ENCODE measurements at regions not wholly inside any gene's neighbourhood (a gene's known extent, or its start where the extent isn't known, plus 50 kb on each side); places are given as distances from the start of the nearest gene placed in this dataset.
A peak's percentile ranks its signal among the peaks of the same experiment; 100 is the strongest.

DNA sequence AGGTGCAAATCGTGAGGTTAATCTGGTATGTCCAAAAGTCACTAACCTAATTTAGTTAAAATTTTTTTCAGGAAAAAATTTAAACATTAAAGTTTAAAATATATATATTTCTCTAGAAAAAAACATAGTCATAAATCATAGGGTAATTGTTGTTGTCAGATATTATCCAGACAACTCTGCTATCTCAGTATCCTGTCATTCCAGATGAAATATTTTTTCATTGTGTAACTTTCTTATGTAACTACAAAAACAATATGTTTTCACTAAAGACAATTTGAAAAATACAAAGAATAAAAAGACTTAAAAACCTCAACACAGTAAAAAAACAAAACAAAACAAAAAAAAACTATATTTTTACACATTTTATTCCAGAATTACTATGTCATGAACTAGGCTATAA lies 57.6 kb downstream of the TENT5A start:
- DNase-seq = no peak

DNA sequence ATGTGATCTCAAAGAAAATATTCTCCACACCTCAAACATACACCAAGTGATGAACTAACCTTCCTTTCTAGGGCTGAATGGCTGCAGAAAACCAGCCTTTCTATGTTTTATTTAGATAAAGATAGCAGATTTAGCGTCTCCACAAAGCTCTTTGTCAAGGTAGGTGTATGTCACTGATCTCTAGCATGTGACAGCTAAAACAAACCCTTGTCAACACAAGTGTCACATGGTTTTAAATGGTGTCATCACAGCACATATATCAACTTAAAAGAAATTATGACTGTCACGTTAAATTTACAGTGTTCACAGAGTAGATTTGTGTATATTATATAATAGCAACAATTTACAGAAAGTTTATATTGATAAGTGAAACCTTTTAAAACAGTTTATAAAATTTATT lies 58.3 kb downstream of the TENT5A start:
- DNase-seq = no peak

DNA sequence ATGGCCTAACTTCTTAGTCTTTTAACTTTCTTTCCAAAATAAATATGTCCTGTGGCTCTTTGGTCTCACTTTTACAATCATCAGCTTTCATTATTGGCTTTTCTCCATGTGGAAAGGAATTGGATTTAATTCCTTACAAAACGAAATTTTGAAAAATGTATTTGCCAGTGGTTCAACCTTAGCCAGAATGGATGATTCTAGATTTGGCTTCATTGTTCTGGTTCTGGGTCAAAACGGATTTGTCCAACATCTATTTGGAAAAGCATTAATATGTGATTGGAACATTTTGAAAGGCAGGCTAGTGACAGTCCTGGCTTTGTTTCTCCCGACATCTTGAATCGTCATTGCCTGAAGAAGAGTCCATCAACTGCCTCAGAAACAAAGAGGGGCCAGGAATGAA lies 59.2 kb downstream of the TENT5A start:
- no peak for DNase-seq

DNA sequence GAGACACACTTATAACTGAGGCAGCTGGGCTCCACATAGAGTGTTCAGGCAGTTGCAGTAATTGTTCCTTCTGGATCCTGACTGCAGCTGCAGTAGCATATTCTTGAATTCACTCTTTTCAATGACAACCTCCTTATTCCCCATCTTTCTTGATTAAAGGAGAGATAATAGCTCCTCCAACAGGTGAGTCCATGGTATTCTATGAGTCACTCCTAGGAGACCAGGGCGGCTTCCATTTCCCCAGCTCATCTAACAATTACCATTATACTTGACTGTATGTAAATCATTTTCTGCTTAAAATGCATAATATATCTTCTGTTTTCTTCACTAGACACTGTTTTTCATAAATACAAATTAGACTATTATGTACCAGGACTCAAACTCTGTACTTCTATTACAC lies 62.4 kb downstream of the TENT5A start:
- no peak for DNase-seq

DNA sequence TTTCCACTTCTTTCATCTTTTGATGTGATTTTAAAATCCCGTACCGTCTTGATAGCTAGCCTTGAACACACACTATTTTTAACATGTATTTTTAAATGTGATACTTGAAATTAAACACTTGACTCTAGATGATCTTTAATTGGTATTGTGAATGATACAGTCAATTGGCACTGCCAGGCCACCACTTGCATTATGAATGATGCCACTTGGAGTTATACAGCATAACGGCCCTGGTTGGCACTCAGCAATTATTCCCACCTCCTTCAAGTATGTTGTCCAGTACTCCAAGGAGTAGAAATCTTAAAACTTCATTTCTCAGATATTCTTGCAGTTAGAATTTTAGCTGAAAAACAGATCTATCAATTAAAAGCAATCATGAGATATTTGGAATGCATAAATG lies 62.9 kb downstream of the TENT5A start:
- DNase-seq = no peak

DNA sequence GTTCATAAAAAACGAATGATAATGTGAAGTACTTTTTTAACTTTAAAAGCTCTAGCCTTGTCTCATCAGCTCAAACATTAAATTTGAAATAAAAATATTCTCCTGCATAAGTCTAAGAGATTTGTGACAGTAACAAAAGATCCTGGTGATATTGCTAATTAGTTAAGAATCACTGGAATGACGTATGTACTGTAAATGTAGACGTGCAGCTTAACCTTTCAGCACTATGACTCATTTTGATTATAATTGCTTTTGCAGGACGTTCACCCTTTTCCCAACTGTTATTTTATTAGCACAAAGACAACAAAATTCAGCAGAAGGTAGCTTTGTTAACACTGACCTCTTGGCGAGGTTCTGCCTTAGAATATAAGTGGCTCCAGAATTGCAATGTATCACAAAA lies 68.6 kb downstream of the TENT5A start:
- no peak for DNase-seq

DNA sequence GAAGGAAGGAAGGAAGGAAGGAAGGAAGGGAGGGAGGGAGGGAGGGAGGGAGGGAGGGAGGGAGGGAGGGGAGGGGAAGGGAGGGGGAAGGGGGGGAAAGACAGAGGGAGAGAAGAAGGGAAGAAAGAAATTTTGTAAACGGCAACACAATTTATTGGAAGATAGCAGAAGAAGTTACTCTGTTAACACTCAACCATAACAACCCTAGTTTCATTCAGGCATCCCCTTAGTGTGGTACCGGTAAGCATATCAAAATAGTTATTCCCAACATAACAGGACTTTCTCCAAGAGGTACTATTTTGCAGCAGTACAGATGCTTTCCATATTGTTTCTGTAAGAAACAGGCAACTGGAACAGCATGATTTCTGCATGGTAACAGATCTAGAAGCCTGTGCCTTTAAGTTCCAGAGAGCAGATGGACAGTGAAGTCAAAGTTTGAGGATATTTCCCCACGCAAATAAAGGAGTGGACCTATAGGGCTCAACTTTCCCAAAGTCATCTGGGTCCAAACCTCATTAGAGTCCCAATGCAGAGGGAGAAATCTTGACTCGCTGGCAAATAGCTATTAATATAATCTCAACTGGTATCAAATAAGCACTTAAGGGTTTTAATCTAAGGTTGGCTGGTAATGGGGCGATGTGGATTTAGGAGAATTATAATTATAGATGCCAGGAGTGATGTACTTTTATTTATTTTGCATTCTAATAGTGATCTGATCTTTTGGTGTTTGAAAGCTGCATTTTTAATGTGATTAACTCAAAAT lies 69.4 kb downstream of the TENT5A start:
- no peak for DNase-seq

DNA sequence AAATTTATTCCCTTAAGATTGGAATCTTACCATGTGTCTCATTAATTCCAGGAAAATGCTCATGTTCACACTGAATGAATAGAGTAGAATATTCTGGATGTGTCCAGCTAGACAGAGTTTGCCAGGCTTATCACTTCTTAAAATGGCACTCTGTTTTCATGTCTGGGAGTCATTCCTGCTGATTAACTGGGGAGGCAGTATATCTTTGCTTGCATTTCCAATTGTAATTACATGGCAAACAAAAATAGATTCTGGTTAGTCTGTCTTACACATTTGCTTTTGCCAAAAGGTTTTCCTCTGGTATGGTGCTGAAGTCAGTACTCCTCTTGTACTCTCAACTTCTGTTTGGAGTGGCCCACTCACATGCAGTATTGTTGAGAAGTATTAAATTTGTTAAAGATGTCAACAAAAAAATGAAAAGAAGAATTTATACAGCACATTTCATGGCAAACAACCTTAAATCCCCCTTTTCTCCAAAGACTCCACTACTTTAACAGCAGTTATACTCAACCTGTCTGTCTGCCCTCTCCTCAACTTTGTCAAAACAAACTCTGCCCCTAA lies 70.2 kb downstream of the TENT5A start:
- DNase-seq = no peak

DNA sequence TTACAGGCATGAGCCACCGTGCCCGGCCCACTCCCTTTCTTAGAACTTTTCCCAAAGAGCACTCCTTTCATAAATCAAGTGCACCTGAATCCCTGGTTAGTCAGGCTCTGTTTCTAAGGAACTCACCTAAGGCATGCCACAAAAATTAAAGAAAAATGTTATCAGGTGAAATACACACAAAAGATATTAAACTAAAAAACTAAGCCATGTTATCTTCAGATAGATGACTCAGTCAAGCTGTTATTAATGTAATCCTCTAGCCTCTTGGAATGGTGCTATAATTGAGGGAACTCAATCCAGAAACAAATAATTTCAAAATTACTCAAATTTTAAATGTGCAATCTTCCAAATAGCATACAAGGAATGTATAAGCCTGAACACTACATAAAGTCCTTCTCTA lies 83.0 kb downstream of the TENT5A start:
- DNase-seq = no peak

DNA sequence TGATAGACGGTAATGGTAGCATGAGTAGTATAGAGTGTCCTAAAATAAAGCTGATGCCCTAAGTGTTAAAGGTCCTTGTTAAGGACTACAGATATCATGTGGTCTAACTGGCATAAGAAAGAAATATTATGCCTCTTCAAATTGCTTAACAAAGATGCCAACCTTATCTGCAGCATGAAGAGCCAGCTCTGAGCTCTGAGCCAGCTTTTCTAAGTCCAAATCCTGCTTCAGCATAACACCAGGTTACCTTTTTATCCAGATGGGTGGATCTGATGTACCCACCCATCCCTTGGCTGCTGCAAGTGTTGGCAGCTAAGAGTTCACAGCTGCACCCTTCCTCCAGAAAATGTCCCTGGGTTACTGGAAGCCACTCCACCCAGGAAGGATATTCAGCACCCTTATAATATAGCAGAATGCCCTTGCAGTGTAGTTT lies 83.8 kb downstream of the TENT5A start:
- DNase-seq = no peak

DNA sequence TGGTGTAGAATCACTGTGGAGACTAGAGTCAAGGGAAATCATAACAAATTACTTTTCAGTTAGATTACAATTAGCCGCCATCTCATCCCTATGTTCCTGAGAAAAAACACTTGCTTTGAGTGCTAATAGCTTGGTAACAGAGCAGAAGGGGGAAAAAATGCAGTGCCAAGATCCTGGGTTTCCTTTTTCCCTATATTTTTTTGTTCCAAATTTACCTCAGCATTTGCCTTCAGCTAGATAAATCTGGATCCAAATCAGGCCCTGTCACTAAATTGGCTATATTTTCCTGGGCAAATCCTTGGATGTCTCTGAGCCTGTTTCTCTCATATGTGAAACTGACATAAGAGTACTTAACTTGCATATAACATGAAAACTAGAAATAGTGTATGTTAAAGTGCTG lies 86.0 kb downstream of the TENT5A start:
- no peak for DNase-seq

DNA sequence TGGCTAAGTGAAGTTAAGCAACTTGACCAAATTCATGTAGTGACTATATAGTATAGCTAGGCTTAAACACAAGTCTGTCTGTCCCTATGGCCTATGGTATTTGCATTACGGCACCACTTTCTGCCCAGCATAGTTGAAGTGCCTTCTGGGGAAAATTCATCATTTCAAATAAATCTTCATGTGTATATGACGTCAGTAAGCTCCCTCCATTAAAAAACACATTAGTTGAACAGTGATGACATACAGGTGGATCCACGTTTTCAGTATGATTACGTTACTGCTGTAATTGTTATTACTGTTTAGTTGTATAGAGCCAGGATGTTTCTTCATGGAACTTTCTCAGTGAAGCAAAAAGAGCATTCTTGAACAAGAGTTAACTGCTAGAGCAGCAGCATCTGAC lies 96.2 kb downstream of the TENT5A start:
- DNase-seq = no peak

DNA sequence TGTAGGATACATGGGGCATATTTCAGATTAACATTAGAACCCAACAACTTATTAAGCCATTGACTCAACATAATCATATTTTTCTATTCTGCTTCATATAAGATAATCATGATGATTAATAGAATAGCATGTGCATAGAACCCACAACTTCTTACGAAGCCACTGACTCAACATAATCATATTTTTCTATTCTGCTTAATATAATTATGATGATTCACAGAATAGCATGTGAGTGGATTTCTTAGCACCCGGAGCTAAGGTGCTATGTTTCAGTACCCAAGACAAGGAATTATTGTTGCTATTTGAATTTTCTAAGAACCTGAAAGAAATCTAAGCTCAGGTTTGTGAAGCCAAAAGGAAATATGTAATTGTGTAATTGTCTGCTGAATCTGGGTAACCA lies 96.8 kb downstream of the TENT5A start:
- DNase-seq = no peak

DNA sequence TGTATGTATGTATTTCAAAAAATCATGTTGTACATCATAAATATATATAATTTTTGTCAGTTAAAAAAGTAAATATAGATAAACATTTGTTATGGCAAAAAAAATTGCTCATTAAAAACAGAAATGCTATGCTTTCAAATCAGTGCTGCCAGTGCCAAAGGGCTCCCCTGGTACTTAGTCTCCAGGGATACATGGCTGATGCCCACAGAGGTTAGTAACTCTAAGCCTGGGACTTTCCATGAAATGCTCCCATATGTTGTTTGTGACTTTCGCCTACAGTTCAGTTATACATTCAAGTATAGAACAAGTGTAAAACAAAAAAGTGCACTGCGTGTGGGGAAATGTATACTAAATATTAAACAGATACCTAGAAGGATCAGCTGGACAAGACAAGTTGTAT lies 104.0 kb downstream of the TENT5A start:
- DNase-seq = no peak

DNA sequence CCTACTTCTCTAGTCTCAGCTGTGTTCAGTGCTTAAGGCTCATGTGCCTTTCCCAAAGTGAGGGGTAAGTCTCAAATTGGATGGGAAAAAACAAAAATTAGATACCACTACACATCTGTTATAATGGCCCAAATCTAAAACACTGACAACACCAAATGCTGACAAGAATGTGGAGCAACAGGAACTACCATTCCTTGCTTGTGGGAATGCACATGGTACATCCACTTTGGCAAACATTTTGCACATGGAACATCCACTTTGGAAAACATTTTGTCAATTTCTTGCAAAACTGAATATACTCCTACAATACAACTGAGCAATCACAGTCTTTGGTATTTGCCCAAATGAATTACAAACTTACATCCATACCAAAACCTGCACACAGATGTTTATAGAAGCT lies 109.3 kb downstream of the TENT5A start:
- no peak for DNase-seq

DNA sequence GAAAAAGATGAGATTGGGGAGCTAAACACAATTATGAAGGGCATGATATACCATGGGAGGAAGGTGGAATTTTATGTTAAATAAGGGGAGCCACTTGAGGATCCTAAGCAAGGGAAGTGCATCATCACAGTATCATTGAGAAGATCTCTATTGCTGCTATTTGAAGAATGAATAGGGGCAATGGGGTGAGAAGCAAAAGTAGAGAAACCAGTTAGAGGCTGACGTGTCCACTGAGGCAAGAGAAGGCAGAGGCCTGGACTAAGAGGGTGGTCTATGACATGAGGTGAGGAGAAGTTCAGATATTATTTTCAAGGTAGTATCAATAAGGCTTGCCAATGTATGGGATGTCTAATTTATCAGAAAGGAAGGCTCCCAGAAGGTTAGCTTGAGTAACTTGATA lies 111.6 kb downstream of the TENT5A start:
- no peak for DNase-seq

DNA sequence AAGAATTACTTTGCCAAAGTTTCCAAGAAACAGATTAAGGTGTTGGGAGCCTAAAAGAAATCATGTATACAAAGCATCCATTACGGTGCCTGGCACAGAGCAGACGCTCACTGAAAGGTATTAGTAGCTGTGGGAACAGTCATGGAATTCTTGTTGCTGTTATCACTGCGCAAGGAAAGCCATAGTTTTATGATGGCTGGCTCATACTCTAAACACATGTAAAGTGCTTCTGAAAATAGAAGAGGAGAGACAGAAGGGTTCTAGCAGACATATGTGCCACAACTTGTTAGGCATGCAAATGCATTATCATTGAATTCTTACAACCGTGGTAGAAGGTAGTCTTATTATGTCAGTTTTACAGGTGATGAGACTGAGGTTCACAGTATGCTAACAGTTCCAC lies 112.4 kb downstream of the TENT5A start:
- no peak for DNase-seq

DNA sequence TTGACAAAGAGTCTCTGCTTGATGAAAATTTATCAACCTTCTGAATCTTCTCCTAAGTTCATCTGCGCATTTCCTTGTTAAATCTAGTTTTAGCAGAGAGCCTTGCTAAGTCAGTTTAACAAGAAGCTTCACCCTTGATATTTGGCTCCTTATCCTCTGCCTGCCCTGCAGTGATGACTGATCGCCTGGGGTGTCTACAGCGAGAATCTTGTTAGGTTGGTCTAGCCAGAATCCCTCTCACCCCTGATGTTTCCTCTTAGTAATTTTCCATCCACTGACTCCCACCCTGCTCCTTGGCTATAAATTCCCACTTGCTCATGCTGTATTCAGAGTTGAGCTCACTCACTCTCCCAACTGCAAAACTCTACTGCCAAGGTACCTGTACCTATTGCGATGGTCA lies 114.1 kb downstream of the TENT5A start:
- DNase-seq = no peak

DNA sequence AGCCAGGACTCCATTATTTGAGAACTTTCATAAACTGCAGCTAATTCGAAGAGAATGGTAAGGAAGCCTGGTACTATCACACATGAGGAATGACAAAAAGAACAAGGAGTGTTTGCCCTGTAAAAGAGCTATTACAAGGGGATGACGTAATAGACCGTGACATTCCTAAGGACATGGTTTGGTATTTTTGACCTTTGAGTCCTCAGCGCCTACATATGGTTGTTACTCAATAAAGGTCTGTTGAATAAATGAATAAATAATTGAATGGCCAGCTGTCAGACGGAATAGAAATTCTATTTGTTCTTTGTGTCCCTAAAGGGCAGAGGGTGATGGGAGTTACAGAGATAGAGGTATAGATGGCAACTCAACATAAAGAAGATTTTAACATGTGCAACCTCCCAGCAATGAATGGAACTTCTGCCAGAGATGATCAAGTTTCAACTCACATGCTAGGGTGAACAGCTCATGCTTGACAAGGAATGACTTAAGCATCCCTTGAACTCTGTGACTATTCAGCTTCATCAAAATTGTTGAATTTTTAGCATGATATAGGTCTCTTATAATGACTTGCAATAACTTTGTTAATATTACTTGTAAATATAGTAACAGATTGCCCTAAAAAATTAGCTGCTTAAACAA lies 115.4 kb downstream of the TENT5A start:
- peak; percentile 24 for DNase-seq

DNA sequence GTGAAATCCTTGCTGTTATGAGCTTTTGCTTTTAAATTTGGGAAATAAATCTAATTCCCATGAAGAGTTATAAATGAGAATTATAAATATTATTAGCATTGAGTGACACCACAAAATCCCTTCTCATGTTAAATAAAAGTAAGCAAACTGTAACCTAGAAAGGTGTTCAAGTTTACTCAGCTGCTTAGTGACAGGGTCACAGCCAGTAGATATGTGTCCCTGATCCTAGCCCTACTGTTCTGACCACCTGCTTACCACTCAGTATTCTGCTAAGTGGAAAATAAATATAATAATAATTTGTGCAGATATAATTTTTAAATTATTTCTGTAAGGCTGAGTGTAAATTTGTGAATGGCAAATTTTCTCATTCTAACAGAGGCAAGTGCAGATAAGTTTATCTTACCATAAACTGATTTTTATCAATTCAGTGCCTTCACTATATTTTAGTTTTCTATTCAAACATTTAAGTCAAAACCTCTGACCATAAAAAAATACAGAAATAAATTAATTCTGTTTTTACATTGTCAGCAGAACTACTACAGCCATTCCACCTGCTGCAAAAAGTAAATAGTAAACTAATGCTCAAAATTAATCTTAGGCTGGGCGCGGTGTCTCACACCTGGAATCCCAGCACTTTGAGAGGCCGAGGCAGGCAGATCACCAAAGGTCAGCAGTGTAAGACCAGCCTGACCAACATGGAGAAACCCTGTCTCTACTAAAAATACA lies 118.2 kb downstream of the TENT5A start:
- no peak for DNase-seq

DNA sequence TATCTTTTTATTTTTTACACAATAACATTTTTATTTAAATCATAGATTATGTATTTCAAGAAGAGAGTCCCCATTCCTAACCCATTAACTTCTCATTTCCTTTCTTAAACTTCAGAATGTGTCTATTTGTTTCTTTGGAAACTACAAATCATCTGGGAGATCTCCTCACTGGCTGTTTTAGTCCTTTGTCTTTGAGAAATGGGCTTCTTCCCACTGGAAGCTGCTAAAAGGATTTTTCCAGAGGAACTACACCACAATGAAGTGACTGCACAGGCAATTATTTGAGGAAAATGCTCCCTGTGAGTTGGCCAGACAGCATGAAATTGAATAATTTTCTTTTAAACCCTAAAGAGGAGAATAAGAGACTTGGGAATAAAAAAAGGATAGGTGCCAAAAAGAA lies 119.1 kb downstream of the TENT5A start:
- no peak for DNase-seq

DNA sequence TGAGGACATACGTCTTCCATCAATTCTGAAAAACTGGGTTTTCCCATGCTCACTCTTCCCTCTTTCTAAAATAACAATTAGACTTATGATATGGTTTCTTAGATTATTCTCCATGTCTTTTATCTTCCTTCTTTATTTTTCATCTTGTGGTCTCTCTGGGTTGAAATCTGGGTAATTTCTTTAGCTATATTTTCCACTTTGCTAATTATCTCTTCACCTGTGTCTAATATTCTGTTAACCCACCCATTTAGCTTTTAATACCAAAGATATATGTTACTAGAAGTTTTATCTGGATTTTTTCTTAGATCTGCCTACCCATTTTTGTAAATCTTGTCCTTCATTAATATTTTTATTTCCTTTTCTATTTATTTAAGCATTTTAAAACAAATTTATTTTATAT lies 121.8 kb downstream of the TENT5A start:
- no peak for DNase-seq

DNA sequence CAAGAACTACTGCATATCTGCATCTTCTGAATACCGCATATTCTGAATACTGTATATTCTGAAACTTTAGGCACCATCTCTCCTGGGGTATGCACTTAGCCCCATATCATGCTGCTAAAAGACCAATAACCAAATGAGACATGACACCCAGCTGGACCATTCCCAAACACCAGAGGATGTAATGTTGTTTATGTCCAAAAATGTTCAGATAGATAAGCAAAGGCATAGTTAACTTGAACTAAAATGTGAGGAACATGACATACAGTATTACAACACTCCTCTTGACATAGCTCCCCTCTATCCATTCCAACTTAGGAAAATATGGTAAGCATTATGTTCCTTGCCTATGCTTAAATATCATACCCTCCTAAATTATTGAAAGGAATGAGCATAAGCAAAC lies 127.3 kb downstream of the TENT5A start:
- no peak for DNase-seq

DNA sequence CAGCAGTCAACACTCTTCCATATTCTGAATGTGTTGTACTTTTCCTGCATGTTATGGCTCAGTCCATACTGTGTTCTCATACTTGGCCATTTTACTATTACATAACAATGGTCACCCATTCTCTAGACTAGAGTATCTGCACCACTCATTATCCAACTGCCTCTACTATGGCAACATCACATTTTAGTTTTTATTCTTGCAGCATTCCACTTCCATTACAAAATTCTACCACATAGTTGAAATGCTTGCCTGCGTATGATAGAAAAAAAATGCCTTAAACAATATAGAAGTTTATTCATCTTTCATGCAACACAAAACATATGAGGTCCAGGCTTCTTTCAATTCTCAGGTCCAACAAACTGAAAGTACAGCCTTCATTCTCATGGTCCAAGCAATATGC lies 128.0 kb downstream of the TENT5A start:
- no peak for DNase-seq
